HEK293T (cell line): ENCODE measurements at regions not wholly inside any gene's neighbourhood (a gene's known extent, or its start where the extent isn't known, plus 50 kb on each side); places are given as distances from the start of the nearest gene placed in this dataset.

ENCODE experiments used
- CTCF ChIA-PET: fragments of 350-600 bp; formaldehyde crosslinking; extraction: SDS; loops from one replicate; lab custom pipeline; 2021; ENCODE audit warnings: antibody characterized with exemption, inconsistent platforms; lab: Yijun Ruan, JAX
- POLR2A ChIA-PET: fragments of 350-600 bp; formaldehyde crosslinking; extraction: SDS; loops from one replicate; lab custom pipeline; 2020; ENCODE audit warnings: antibody characterized with exemption, inconsistent platforms; lab: Yijun Ruan, JAX
- DNase-seq: peaks from one replicate; pipeline ENCODE4 v3.0.0; 2012; ENCODE audit warnings: mixed read lengths; ENCODE audit errors: extremely low spot score
- ARNT ChIP-seq: fragments of 450-650 bp; IDR thresholded peaks from 2 replicates; pipeline ENCODE4 v1.6.1; 2017; ENCODE audit warnings: mild to moderate bottlenecking
- BHLHE40 ChIP-seq: fragments of 450-650 bp; IDR thresholded peaks from 2 replicates; pipeline ENCODE4 v1.6.1; 2016; ENCODE audit warnings: mild to moderate bottlenecking, moderate library complexity, borderline replicate concordance
- CTBP1 ChIP-seq: fragments of 450-650 bp; IDR thresholded peaks from 2 replicates; pipeline ENCODE4 v1.6.1; 2016; ENCODE audit warnings: borderline replicate concordance
- ELF4 ChIP-seq: fragments of 450-650 bp; IDR thresholded peaks from 2 replicates; pipeline ENCODE4 v1.6.1; 2017; ENCODE audit warnings: antibody characterized with exemption
- FOXA1 ChIP-seq: fragments of 450-650 bp; IDR thresholded peaks from 2 replicates; pipeline ENCODE4 v1.6.1; 2016; ENCODE audit warnings: mild to moderate bottlenecking
- FOXK2 ChIP-seq: fragments of 450-650 bp; IDR thresholded peaks from 2 replicates; pipeline ENCODE4 v1.6.1; 2016; ENCODE audit warnings: mild to moderate bottlenecking
- FOXM1 ChIP-seq: fragments of 450-650 bp; IDR thresholded peaks from 2 replicates; pipeline ENCODE4 v1.6.1; 2017; ENCODE audit warnings: mild to moderate bottlenecking, borderline replicate concordance
- HDGF ChIP-seq: fragments of 450-650 bp; IDR thresholded peaks from 2 replicates; pipeline ENCODE4 v1.6.1; 2017; ENCODE audit warnings: antibody characterized with exemption, borderline replicate concordance
- L3MBTL2 ChIP-seq: fragments of 450-650 bp; conservative IDR thresholded peaks from 2 replicates; pipeline ENCODE4 v1.6.1; 2016; ENCODE audit warnings: mild to moderate bottlenecking
- LEF1 ChIP-seq: fragments of 450-650 bp; IDR thresholded peaks from 2 replicates; pipeline ENCODE4 v1.6.1; 2017; ENCODE audit warnings: mild to moderate bottlenecking, borderline replicate concordance
- NFRKB ChIP-seq: fragments of 450-650 bp; IDR thresholded peaks from 2 replicates; pipeline ENCODE4 v1.6.1; 2016; ENCODE audit warnings: mild to moderate bottlenecking, moderate library complexity
- SP1 ChIP-seq: fragments of 450-650 bp; IDR thresholded peaks from 2 replicates; pipeline ENCODE4 v1.6.1; 2017
- SUZ12 ChIP-seq: fragments of 450-650 bp; IDR thresholded peaks from 2 replicates; pipeline ENCODE4 v1.6.1; 2016; ENCODE audit warnings: mild to moderate bottlenecking
- TARDBP ChIP-seq: fragments of 450-650 bp; IDR thresholded peaks from 2 replicates; pipeline ENCODE4 v1.6.1; 2016
- ZNF384 ChIP-seq: fragments of 450-650 bp; IDR thresholded peaks from 2 replicates; pipeline ENCODE4 v1.6.1; 2016
- TF ChIP-seq, protein P1 (sequence below): fragments of 450-650 bp; IDR thresholded peaks from 2 replicates; pipeline ENCODE4 v1.6.1; 2016

DNA sequence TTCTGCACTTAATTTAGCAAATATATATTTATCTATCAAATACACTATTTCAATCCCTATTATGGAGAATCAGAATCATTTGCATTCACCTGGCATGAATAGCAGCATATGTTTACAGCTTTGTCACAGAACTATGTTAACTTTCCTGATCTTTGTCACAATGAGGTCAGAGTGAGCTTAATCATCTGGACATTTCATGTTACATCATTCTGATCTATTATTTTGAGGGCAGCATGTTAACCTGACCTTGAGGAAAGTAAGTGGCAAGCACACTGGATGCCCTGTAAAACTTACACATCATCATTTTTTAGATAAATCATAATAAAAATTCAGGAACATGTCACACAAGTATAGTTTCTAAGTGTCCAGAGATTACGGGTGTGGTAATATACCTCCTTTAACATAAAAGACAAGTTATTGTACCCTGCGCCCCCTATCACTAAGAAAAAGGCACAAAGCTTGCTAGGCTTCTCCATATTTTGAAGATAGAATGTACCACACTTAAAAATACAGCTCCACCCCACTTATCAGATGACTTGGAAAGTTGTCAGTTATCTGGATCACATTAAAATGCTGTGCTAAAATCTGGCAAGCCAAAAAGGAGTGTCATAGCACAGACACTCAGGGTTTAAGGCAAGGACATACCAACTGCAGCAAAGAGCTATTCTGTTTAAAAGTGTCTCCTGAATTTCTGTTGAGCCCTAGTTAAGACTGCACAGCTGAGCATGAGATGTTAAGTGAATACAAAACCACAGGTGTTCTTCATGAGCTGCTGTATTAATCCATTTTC is 182.7 kb upstream of the FAT4 start:
- CTCF ChIA-PET: no interaction called here
- POLR2A ChIA-PET: no interaction called here
- TF ChIP-seq ELF4: no peak
- TF ChIP-seq HDGF: no peak
- TF ChIP-seq NFRKB: no peak
- no peak for TF ChIP-seq SUZ12
- TF ChIP-seq BHLHE40: no peak
- DNase-seq: no peak

DNA sequence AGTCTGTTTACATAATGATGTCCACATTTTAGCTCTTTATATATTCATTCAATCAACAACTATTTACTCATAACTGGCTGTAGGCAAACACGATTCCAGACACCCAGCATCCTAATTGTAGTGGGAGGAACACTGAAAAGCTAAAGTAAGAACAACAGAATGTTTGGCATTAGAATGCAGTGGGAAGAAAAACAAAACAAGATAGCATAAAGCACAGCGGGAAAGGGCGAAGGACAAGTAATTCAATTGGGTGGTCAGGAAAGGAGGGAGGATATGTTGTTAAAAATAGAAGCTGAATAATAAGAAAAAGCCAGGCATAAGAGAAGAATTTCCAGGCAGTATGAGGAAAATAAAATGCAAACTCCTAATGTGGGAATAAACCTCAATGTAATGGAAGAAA is 189.5 kb upstream of the FAT4 start:
- no peak for DNase-seq
- ChIA-PET POLR2A (no interaction called here), CTCF (no interaction called here)
- TF ChIP-seq, protein P1, sequence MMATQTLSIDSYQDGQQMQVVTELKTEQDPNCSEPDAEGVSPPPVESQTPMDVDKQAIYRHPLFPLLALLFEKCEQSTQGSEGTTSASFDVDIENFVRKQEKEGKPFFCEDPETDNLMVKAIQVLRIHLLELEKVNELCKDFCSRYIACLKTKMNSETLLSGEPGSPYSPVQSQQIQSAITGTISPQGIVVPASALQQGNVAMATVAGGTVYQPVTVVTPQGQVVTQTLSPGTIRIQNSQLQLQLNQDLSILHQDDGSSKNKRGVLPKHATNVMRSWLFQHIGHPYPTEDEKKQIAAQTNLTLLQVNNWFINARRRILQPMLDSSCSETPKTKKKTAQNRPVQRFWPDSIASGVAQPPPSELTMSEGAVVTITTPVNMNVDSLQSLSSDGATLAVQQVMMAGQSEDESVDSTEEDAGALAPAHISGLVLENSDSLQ: no peak
- TF ChIP-seq BHLHE40 (no peak), CTBP1 (no peak), LEF1 (no peak), NFRKB (no peak), HDGF (no peak), FOXM1 (no peak)

DNA sequence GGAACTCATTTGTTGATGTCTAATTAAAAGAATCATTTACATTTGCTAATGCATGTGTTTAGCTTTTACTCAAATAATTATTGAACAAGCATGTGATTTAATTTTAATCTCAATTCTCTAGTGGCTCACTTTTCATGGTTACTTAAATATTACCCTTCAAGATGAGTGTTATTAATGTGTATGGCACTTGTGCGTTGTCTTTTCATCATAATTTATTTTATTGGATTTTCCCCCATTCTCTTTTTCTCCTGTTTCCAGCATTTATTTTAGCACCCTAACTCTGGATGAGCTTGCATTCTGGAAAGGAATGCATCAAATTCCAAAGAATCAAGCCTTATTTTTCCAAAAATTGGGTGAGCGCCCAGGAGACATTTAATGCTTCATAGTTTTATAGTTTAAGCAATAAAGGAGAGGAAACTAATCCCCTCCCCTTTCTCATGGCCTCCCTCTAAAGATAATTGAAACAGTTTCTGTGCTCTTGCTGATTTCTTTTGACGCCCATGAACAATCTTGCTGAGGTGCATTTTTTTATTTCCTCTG is 191.1 kb upstream of the FAT4 start:
- DNase-seq: no peak
- ChIA-PET POLR2A (no interaction called here), CTCF (no interaction called here)
- TF ChIP-seq, protein P1: no peak
- no peak for TF ChIP-seq HDGF
- TF ChIP-seq FOXK2: no peak
- TF ChIP-seq SUZ12: no peak
- no peak for TF ChIP-seq FOXM1
- TF ChIP-seq CTBP1: no peak
- TF ChIP-seq SP1: no peak
- TF ChIP-seq L3MBTL2: no peak
- TF ChIP-seq ARNT: no peak
- TF ChIP-seq BHLHE40: no peak
- TF ChIP-seq FOXA1: no peak
- TF ChIP-seq TARDBP: no peak

DNA sequence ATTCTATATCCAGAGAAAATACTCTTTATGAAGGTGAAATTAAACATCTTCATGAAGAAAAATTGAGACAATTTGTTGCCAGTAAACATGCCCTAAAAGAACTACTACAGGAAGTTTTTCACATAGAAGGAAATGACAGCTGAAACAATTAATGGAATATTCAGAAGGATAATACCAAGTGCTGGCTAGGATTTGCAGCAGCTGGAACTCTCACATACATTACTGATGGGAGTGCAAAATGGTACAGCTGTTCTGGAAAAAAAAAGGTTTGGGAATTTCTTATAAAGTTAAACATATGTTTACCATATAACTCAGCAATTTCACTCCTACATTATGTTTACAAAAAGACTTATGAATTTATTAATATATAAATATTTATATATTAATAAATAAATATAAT is 193.2 kb upstream of the FAT4 start:
- no peak for DNase-seq
- TF ChIP-seq ELF4: no peak
- no peak for TF ChIP-seq FOXM1
- TF ChIP-seq ARNT: no peak
- TF ChIP-seq BHLHE40: no peak
- no peak for TF ChIP-seq L3MBTL2
- no peak for TF ChIP-seq FOXA1
- no peak for TF ChIP-seq SUZ12
- TF ChIP-seq LEF1: no peak
- TF ChIP-seq SP1: no peak
- TF ChIP-seq ZNF384: no peak
- TF ChIP-seq TARDBP: no peak
- no peak for TF ChIP-seq HDGF
- TF ChIP-seq NFRKB: no peak
- TF ChIP-seq FOXK2: no peak
- TF ChIP-seq, protein P1: no peak
- no peak for TF ChIP-seq CTBP1
- POLR2A ChIA-PET: no interaction called here
- CTCF ChIA-PET: no interaction called here

DNA sequence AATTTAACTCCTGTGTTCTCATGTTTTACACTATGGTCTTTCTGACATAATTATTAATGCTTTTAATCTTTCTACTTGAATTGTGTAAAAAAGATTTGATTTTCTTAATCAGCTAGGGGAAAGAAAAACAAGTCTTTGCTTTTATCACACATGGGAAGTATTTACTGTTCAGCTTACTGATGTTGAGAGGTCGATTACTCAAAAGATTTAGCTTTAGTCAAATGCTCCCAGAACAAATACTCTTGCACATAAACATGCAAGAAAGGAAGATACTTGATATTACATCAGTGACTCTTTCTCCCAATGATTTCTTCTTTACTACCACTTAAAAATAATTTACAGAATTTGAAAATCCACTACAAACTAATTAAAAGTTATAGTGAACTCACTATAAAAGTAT is 198.3 kb upstream of the FAT4 start:
- no peak for TF ChIP-seq L3MBTL2
- TF ChIP-seq LEF1: no peak
- no peak for TF ChIP-seq ZNF384
- no peak for TF ChIP-seq NFRKB
- TF ChIP-seq FOXA1: no peak
- no peak for TF ChIP-seq SP1
- TF ChIP-seq ARNT: no peak
- TF ChIP-seq BHLHE40: no peak
- no peak for TF ChIP-seq FOXK2
- TF ChIP-seq, protein P1: no peak
- no peak for TF ChIP-seq ELF4
- no peak for TF ChIP-seq CTBP1
- POLR2A ChIA-PET: no interaction called here

DNA sequence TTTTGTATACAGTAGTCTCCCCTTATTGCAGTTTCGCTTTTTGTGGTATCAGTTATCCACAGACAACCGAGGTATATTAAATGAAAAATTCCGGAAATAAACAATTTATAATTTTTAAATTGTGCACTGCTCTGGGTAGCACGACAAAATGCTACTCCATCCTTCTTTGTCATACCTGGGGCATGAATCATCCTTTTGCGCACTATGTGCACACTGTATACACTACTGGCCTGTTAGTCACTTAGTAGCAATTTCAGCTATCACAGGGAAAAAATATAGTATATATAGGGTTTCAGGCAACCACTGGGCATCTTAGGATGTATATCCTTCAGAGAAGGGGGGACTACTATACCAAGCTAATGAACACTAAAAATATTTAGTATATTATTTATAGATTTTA is 198.8 kb upstream of the FAT4 start:
- POLR2A ChIA-PET: no interaction called here
- TF ChIP-seq LEF1 (no peak), FOXK2 (no peak)
- no peak for DNase-seq

More for the DNA sequence above, 198.3 kb upstream of the FAT4 start:
- CTCF ChIA-PET: no interaction called here
- no peak for DNase-seq

More for the DNA sequence above, 198.8 kb upstream of the FAT4 start:
- CTCF ChIA-PET: no interaction called here
